ENCODE measurements at regions not wholly inside any gene's neighbourhood (a gene's known extent, or its start where the extent isn't known, plus 50 kb on each side); places are given as distances from the start of the nearest gene placed in this dataset.

GRCh38 chr7:445563-446288 is 73.9 kb downstream of the PDGFA start:
- H3K27ac Mint-ChIP-seq: no peak overlapping the region
- H3K4me3 ChIP-seq (replicated peaks in 1 of 3; ENCODE audit: low read depth in 2 of 3, low read length in 3 of 3): no peak overlapping the region
- 91% methylated on average over 8 of the region's 14 CpGs for WGBS (ENCODE audit: insufficient coverage)

GRCh38 chr7:446289-446935 is 73.2 kb downstream of the PDGFA start:
- H3K9ac ChIP-seq (ENCODE audit: insufficient read depth, low read length, poor library complexity, severe bottlenecking): no peak overlapping the region
- H4K20me1 ChIP-seq (ENCODE audit: insufficient read depth, low read length): no peaks in the 10 kb centered on the region
- no peaks in the 10 kb centered on the region for H3K36me3 Mint-ChIP-seq
- 89% methylated on average over 20 of the region's 29 CpGs for WGBS (ENCODE audit: insufficient coverage)
- H3K27ac ChIP-seq (ENCODE audit: low read depth in 1 of 2, low read length in 2 of 2): no peak overlapping the region
- no peak overlapping the region for H3K27ac Mint-ChIP-seq
- TF ChIP-seq CTCF (IDR thresholded peaks at IDR 0.05): no peak
- intact Hi-C loops (cut with micrococcal nuclease): no loop called here
- no peak overlapping the region for H3K4me2 ChIP-seq (replicated peaks; ENCODE audit: extremely low read depth, low read length, poor library complexity, severe bottlenecking)
- H3K9me3 ChIP-seq (replicated peaks in 1 of 2; ENCODE audit: control insufficient read depth in 1 of 2, insufficient read depth in 1 of 2, low read length in 2 of 2): no peaks in the 10 kb centered on the region
- H3K4me3 ChIP-seq (replicated peaks in 1 of 3; ENCODE audit: low read depth in 2 of 3, low read length in 3 of 3): no peak overlapping the region
- no peak overlapping the region for H2AFZ ChIP-seq (ENCODE audit: insufficient read depth, low read depth, low read length, poor library complexity, severe bottlenecking)
- DNase-seq: no peak
- H3K79me2 ChIP-seq (ENCODE audit: insufficient read depth, low read length): no peaks in the 10 kb centered on the region
- peaks cover under 1 to 12% of the 10 kb centered on the region in 2 donors for H3K27me3 ChIP-seq (ENCODE audit: control insufficient read depth in 2 of 2, insufficient read depth in 2 of 2, low read length in 2 of 2)
- no peaks in the 10 kb centered on the region for H3K36me3 ChIP-seq (replicated peaks in 1 of 2; ENCODE audit: control insufficient read depth in 1 of 2, insufficient read depth in 2 of 2, low read length in 2 of 2)
- H3K27me3 Mint-ChIP-seq (ENCODE audit: low read depth in 3 of 3): peaks cover 17 to 27% (median 21%) of the 10 kb centered on the region in 3 donors
- H3K4me1 ChIP-seq (ENCODE audit: control insufficient read depth in 1 of 2, insufficient read depth in 2 of 2, low read length in 2 of 2): no peaks in the 10 kb centered on the region
- H3K4me3 Mint-ChIP-seq: no peak overlapping the region
- H3K4me1 Mint-ChIP-seq: peaks cover 7% of the 10 kb centered on the region
- peaks cover 0 to 8% (median 3%) of the 10 kb centered on the region in 7 donors for H3K9me3 Mint-ChIP-seq

More at GRCh38 chr7:445563-446288, 73.9 kb downstream of the PDGFA start:
- peaks cover 10 to 21% (median 14%) of the 10 kb centered on the region in 3 donors for H3K27me3 Mint-ChIP-seq (ENCODE audit: low read depth in 3 of 3)
- no peak for DNase-seq
- no peaks in the 10 kb centered on the region for H4K20me1 ChIP-seq (ENCODE audit: insufficient read depth, low read length)
- H3K79me2 ChIP-seq (ENCODE audit: insufficient read depth, low read length): no peaks in the 10 kb centered on the region
- H3K27me3 ChIP-seq (ENCODE audit: control insufficient read depth in 2 of 2, insufficient read depth in 2 of 2, low read length in 2 of 2): peaks cover 0 to 6% of the 10 kb centered on the region in 2 donors
- H3K4me1 Mint-ChIP-seq: peaks cover under 1% of the 10 kb centered on the region
- H3K4me3 Mint-ChIP-seq: no peak overlapping the region
- H2AFZ ChIP-seq (ENCODE audit: insufficient read depth, low read depth, low read length, poor library complexity, severe bottlenecking): no peak overlapping the region
- TF ChIP-seq CTCF (IDR thresholded peaks at IDR 0.05): no peak
- intact Hi-C loops (cut with micrococcal nuclease): no loop called here
- H3K36me3 ChIP-seq (replicated peaks in 1 of 2; ENCODE audit: control insufficient read depth in 1 of 2, insufficient read depth in 2 of 2, low read length in 2 of 2): no peaks in the 10 kb centered on the region
- no peak overlapping the region for H3K4me2 ChIP-seq (replicated peaks; ENCODE audit: extremely low read depth, low read length, poor library complexity, severe bottlenecking)
- H3K4me1 ChIP-seq (ENCODE audit: control insufficient read depth in 1 of 2, insufficient read depth in 2 of 2, low read length in 2 of 2): no peaks in the 10 kb centered on the region
- H3K27ac ChIP-seq (ENCODE audit: low read depth in 1 of 2, low read length in 2 of 2): no peak overlapping the region
- H3K9ac ChIP-seq (ENCODE audit: insufficient read depth, low read length, poor library complexity, severe bottlenecking): no peak overlapping the region
- no peaks in the 10 kb centered on the region for H3K36me3 Mint-ChIP-seq
- H3K9me3 Mint-ChIP-seq: peaks cover 0 to 7% (median 3%) of the 10 kb centered on the region in 7 donors
- no peaks in the 10 kb centered on the region for H3K9me3 ChIP-seq (replicated peaks in 1 of 2; ENCODE audit: control insufficient read depth in 1 of 2, insufficient read depth in 1 of 2, low read length in 2 of 2)

All from CD14-positive monocyte (primary cell).